ENCODE measurements at regions not wholly inside any gene's neighbourhood (a gene's known extent, or its start where the extent isn't known, plus 50 kb on each side); places are given as distances from the start of the nearest gene placed in this dataset.

- Histone ChIP-seq H3F3A (ENCODE audit: insufficient read depth, low read length) (no peaks in the 10 kb centered on the region), H3K9ac (ENCODE audit: low read length) (no peak overlapping the region), H3K4me1 (ENCODE audit: low read length) (no peaks in the 10 kb centered on the region), H3K27me3 (replicated peaks; ENCODE audit: insufficient read depth, low read length) (peaks cover 14% of the 10 kb centered on the region; the same call in 1 of the 2 replicates), H2AFZ (ENCODE audit: low read length) (no peak overlapping the region), H3K9me3 (replicated peaks; ENCODE audit: insufficient read depth, low read length) (no peaks in the 10 kb centered on the region), H3K4me2 (ENCODE audit: low read depth, low read length) (no peak overlapping the region), H3K79me2 (ENCODE audit: low read length) (no peaks in the 10 kb centered on the region), H3K9me2 (replicated peaks; ENCODE audit: insufficient read depth, low read length) (no peaks in the 10 kb centered on the region), H4K20me1 (ENCODE audit: insufficient read depth, low read length) (no peaks in the 10 kb centered on the region), H3K4me3 (ENCODE audit: low read length) (no peak overlapping the region), H3K27ac (ENCODE audit: low read length) (no peak overlapping the region), H3K36me3 (replicated peaks; ENCODE audit: insufficient read depth, low read length) (no peaks in the 10 kb centered on the region)
- TF ChIP-seq EZH2phosphoT487 (IDR thresholded peaks at IDR 0.05; ENCODE audit: low read length) (no peak), EZH2 (optimal IDR thresholded peaks at IDR 0.05; ENCODE audit: low read depth, low read length) (no peak), CTCF (IDR thresholded peaks at IDR 0.05; ENCODE audit: low read length) (no peak)
- DNase-seq = no peak
Measured at GRCh38 chr20:61026731-61027130, 225.3 kb upstream of the CDH4 start.

- Histone ChIP-seq H3F3A (ENCODE audit: insufficient read depth, low read length) (no peaks in the 10 kb centered on the region), H4K20me1 (ENCODE audit: insufficient read depth, low read length) (no peaks in the 10 kb centered on the region), H3K9ac (ENCODE audit: low read length) (no peak overlapping the region), H3K4me1 (ENCODE audit: low read length) (no peaks in the 10 kb centered on the region), H3K27me3 (replicated peaks; ENCODE audit: insufficient read depth, low read length) (peaks cover 14% of the 10 kb centered on the region; the same call in 1 of the 2 replicates), H3K9me2 (replicated peaks; ENCODE audit: insufficient read depth, low read length) (no peaks in the 10 kb centered on the region), H3K36me3 (replicated peaks; ENCODE audit: insufficient read depth, low read length) (no peaks in the 10 kb centered on the region), H3K79me2 (ENCODE audit: low read length) (no peaks in the 10 kb centered on the region), H3K4me2 (ENCODE audit: low read depth, low read length) (no peak overlapping the region), H3K9me3 (replicated peaks; ENCODE audit: insufficient read depth, low read length) (no peaks in the 10 kb centered on the region), H3K4me3 (ENCODE audit: low read length) (no peak overlapping the region), H3K27ac (ENCODE audit: low read length) (no peak overlapping the region), H2AFZ (ENCODE audit: low read length) (no peak overlapping the region)
- TF ChIP-seq EZH2phosphoT487 (IDR thresholded peaks at IDR 0.05; ENCODE audit: low read length) = no peak
- no peak for TF ChIP-seq CTCF (IDR thresholded peaks at IDR 0.05; ENCODE audit: low read length)
- TF ChIP-seq EZH2 (optimal IDR thresholded peaks at IDR 0.05; ENCODE audit: low read depth, low read length) = no peak
- no peak for DNase-seq
Measured at GRCh38 chr20:61027218-61027617, 224.8 kb upstream of the CDH4 start.

- H3K4me1 ChIP-seq (ENCODE audit: low read length) = no peaks in the 10 kb centered on the region
- peaks cover 14% of the 10 kb centered on the region; the same call in 1 of the 2 replicates for H3K27me3 ChIP-seq (replicated peaks; ENCODE audit: insufficient read depth, low read length)
- no peaks in the 10 kb centered on the region for H3F3A ChIP-seq (ENCODE audit: insufficient read depth, low read length)
- H3K4me3 ChIP-seq (ENCODE audit: low read length) = no peak overlapping the region
- no peaks in the 10 kb centered on the region for H3K36me3 ChIP-seq (replicated peaks; ENCODE audit: insufficient read depth, low read length)
- H3K79me2 ChIP-seq (ENCODE audit: low read length) = no peaks in the 10 kb centered on the region
- TF ChIP-seq EZH2phosphoT487 (IDR thresholded peaks at IDR 0.05; ENCODE audit: low read length) (no peak), CTCF (IDR thresholded peaks at IDR 0.05; ENCODE audit: low read length) (no peak), EZH2 (optimal IDR thresholded peaks at IDR 0.05; ENCODE audit: low read depth, low read length) (no peak)
- no peak overlapping the region for H2AFZ ChIP-seq (ENCODE audit: low read length)
- H4K20me1 ChIP-seq (ENCODE audit: insufficient read depth, low read length) = no peaks in the 10 kb centered on the region
- H3K9me3 ChIP-seq (replicated peaks; ENCODE audit: insufficient read depth, low read length) = no peaks in the 10 kb centered on the region
- no peak overlapping the region for H3K4me2 ChIP-seq (ENCODE audit: low read depth, low read length)
- H3K9ac ChIP-seq (ENCODE audit: low read length) = no peak overlapping the region
- no peak for DNase-seq
- no peak overlapping the region for H3K27ac ChIP-seq (ENCODE audit: low read length)
- H3K9me2 ChIP-seq (replicated peaks; ENCODE audit: insufficient read depth, low read length) = no peaks in the 10 kb centered on the region
Measured at GRCh38 chr20:61030130-61030529, 221.9 kb upstream of the CDH4 start.
